ENCODE measurements at regions not wholly inside any gene's neighbourhood (a gene's known extent, or its start where the extent isn't known, plus 50 kb on each side); places are given as distances from the start of the nearest gene placed in this dataset.
"Not testable (repeated sequence)": the region's sequence is repeated elsewhere in the genome, so short reads cannot be mapped to it uniquely, and the experiment has no call there.

- DNase-seq (ENCODE audit: low spot score) = no peak
Observed at GRCh38 chr7:113230691-113231090, 112.3 kb upstream of the SMIM30 start.

- no peak for DNase-seq (ENCODE audit: low spot score)
Observed at GRCh38 chr7:113217314-113217713, 99.0 kb upstream of the SMIM30 start.

DNA sequence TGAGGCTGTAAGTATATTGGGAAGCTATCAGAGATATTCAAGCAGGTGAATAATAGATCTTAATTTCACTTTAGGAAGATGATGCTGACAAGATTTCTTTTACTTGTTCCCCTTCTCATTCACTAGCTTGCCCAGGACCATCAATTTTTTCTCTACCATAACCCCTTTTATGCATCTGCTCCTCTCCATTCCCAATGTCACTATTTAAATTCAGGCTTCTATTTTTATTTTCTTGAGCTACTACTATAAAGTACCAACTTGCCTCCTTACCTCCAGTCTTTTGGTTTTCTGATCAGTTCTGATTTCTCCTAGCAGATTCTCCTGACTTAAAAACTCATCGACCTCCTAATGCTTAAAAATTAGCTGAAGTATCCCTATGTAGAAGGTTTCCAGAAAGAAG, 97.7 kb upstream of the SMIM30 start:
- DNase-seq (ENCODE audit: low spot score) = no peak

DNA sequence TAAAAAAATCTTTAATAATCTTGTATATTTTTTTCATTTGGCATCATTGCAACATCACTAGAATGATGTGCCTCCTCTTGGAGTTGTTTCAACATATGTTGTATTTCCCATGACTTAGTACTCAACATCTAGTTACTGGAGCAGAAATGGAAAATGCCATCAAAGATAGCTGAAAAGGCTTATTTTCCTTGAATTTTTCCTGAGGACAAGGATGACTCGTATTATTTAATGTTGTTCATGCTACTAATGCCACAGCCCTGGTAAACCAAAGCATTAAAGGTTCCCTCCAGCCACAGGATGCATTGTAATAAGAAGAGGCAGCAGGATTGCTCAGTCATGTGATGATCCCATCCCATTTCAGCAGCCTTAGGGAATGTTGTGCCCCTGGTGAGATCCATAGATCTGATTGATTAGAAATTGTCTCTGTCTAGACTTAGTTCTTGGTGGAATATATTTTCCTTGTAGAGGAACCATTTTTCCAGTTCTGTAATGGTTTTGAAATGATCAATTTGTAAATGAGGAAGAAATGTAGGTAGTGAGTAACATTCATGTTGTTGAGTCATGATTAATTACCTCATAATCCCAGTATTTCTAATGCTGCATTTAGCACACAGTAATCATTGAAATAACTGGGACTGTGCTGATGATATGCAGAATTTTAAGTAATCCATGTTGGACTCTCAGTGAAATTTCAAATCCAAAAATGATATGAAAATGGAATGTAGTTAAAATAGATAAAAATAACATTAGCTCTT, 91.3 kb upstream of the SMIM30 start:
- DNase-seq (ENCODE audit: low spot score) = no peak

DNA sequence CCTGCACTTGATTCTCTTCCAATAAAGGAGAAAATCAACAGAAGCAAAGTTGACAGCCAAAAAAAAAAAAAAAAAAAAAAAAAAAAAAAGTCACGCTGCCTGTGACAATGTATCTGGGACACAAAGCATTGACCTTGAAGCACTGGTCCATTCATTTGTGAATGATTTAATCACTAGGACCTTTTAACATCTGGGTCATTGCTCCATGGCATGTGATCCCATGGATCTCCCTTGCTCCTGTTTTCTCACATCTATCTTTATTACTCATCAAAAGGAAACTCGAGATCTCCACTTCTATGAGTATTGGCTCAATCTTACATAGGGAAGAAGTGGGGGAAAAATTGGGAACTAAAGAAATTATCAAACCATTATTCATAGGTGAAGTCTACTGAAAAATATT, 89.6 kb upstream of the SMIM30 start:
- no peak for DNase-seq (ENCODE audit: low spot score)

- DNase-seq (ENCODE audit: low spot score) = no peak
Observed at GRCh38 chr7:113207441-113207840, 89.1 kb upstream of the SMIM30 start.

DNA sequence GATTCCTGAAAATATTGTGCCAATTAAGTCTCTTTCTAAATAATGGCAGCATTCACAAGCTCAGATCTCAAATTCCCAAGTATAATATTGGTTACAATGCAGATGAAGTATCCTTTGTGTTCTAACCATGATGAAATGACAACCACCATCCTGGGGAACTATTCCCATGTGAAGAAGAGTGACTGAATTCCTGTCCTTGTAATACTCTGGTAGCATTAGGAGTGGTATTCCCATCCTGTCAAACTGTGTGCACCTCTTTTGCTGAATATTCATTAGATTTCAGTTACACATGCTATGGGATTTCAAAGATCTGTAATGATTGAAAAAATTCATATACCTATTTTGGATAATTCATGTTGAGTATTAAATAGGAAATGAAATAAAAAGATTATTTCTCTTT, 86.1 kb upstream of the SMIM30 start:
- DNase-seq (ENCODE audit: low spot score) = no peak

DNA sequence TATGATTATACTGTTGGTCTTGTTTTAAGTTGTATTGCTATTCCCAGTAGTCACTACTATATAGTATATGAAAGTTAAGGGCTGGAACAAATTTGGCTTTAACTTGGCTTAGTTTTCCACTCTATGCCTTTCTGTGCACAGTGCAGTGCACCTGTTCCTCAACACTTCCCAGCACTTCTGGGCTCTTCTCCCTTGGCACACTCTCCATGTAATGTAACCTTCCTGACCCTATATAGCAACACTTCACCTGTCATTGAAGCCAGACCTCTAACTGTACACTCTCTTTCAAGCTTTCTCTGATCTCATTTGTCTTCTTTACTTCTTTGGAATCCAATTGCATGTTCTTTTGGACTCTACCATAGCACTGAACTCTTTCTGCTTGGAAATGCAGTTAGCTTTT, 83.9 kb upstream of the SMIM30 start:
- DNase-seq (ENCODE audit: low spot score) = no peak

- no peak for DNase-seq (ENCODE audit: low spot score)
Observed at GRCh38 chr7:113200281-113200680, 81.9 kb upstream of the SMIM30 start.

- DNase-seq (ENCODE audit: low spot score) = no peak
Observed at GRCh38 chr7:113199841-113200240, 81.5 kb upstream of the SMIM30 start.

GRCh38 chr7:113199136-113199535, 80.8 kb upstream of the SMIM30 start:
- DNase-seq (ENCODE audit: low spot score) = no peak

DNA sequence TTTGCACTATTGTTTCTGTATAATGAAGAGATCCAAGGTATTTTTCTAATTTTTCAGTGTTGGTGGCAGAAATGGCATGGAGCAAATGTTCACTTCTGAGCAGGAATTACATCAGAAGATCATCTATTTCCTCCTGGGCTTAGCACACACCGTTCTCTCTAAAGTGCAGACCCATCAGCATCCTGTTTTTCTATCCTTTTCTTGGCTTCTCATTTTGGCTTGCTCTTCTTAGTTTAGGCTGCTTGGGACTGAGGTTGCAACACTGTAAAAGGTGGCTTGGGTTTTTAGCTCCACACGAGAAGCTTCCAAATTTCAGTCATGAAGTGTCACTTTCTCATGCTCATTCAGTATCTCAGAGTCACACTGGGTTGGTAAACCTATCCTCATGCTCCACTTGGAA, 79.9 kb upstream of the SMIM30 start:
- DNase-seq (ENCODE audit: low spot score) = no peak

- DNase-seq (ENCODE audit: low spot score) = no peak
Observed at GRCh38 chr7:113197274-113197673, 78.9 kb upstream of the SMIM30 start.

- no peak for DNase-seq (ENCODE audit: low spot score)
Observed at GRCh38 chr7:113188396-113188795, 70.0 kb upstream of the SMIM30 start.

DNA sequence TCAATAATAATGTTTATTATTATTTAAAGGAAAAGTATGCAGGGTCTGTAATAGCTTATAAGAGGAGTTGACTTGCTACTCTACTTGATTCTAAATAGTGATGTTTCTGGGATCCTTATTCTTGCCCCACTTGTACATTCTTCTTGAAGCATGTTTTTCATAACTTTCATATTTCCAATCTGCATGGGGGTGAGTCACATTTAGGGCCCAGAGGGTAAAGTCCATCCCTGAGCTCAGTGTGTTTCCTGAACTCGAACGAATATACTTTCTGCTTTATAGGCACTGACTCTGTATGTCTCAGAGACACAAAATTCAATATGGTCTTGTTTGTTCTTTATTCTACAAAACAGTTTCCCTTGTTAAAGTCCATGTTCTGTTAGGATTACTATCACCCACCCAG, 61.0 kb upstream of the SMIM30 start:
- DNase-seq (ENCODE audit: low spot score) = no peak

- no peak for DNase-seq (ENCODE audit: low spot score)
Observed at GRCh38 chr7:113176836-113177235, 58.5 kb upstream of the SMIM30 start.

- DNase-seq (ENCODE audit: low spot score) = not testable (repeated sequence)
Observed at GRCh38 chr7:113176180-113176579, 57.8 kb upstream of the SMIM30 start.

DNA sequence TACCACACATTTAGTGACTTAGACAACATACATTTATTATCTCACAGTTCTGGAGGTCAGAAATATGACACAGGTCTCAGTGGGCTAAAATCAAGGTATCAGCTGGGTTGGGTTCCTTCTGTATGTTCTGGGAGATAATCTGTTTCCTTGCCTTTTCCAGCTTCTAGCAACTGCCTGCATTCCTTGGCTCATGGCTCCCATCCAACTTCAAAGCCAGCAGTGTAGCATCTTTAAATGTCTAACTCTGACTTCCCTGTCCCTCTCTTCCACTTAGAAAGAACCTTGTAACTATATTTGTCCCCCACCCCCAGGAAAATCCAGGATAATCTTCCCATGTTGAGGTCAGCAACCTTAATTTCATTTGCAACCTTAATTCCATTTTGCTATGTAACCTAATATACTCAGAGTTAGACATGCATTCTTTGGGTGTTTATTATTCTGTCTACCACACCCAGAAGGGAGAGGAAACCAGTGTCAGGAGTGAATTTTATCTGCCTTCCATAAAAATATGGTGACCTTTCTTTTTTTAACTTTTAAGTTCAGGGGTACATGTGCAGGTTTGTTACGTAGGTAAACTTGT, 57.3 kb upstream of the SMIM30 start:
- DNase-seq (ENCODE audit: low spot score) = no peak

GRCh38 chr7:113172726-113173125, 54.4 kb upstream of the SMIM30 start:
- no peak for DNase-seq (ENCODE audit: low spot score)

DNA sequence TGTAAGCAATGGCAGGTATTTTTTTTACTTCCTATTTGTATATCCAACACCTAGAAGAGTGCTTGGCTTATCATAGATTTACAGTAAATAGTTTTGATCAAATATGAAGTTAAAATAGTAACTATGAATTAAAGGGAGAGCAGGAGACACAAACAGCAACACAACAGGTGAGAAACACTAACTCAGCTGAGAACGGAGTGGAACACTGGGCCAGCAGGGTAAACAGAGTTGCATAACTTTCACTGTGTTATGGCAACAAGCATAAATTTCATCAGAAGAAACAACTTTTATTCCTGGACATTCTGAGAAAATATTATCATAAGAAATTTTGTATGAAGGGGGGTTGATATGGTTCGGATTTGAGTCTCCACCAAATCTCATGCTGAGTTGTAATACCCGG, 52.2 kb upstream of the SMIM30 start:
- DNase-seq (ENCODE audit: low spot score) = no peak

All from ecto neural progenitor cell (in vitro differentiated cells).